ENCODE measurements at regions not wholly inside any gene's neighbourhood (a gene's known extent, or its start where the extent isn't known, plus 50 kb on each side); places are given as distances from the start of the nearest gene placed in this dataset.

DNA sequence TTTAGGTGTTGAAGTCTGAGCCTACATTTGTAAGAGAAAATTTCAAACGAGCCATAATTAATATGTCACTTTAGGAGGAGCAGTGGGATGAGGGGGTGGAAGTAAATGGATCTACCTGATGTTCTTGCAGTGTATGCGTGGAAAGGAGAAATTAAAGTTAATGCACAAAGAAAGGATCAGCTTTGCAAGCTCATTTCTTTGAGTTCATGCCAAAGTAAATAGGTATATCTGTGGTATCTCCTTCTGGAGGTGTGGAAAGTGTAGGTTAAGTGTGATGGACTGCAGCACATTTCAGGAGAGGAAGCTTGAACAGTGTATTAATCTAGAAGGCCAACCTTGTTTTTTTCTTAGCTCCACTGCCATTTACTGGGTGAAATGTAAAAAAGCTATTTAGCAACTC lies 307.5 kb upstream of the ZEB2 start:
- TF ChIP-seq, protein P1, sequence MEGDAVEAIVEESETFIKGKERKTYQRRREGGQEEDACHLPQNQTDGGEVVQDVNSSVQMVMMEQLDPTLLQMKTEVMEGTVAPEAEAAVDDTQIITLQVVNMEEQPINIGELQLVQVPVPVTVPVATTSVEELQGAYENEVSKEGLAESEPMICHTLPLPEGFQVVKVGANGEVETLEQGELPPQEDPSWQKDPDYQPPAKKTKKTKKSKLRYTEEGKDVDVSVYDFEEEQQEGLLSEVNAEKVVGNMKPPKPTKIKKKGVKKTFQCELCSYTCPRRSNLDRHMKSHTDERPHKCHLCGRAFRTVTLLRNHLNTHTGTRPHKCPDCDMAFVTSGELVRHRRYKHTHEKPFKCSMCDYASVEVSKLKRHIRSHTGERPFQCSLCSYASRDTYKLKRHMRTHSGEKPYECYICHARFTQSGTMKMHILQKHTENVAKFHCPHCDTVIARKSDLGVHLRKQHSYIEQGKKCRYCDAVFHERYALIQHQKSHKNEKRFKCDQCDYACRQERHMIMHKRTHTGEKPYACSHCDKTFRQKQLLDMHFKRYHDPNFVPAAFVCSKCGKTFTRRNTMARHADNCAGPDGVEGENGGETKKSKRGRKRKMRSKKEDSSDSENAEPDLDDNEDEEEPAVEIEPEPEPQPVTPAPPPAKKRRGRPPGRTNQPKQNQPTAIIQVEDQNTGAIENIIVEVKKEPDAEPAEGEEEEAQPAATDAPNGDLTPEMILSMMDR (IDR thresholded peaks at IDR 0.05), result no peak
- TF ChIP-seq POLR2A (IDR thresholded peaks at IDR 0.05), result no peak

Measured in Peyer's patch (tissue), 4 donors.